ENCODE measurements at regions not wholly inside any gene's neighbourhood (a gene's known extent, or its start where the extent isn't known, plus 50 kb on each side); places are given as distances from the start of the nearest gene placed in this dataset.
"Not testable (repeated sequence)": the region's sequence is repeated elsewhere in the genome, so short reads cannot be mapped to it uniquely, and the experiment has no call there.

- POLR2A ChIA-PET (ENCODE audit: low non-redundant PET), result no interaction called here
- H3K27ac ChIP-seq, result no peak overlapping the region
- TF ChIP-seq CTCF (conservative IDR thresholded peaks at IDR 0.05; ENCODE audit: low read depth), result no peak
- CTCF ChIA-PET, result no interaction called here
- no peak for DNase-seq (ENCODE audit: low spot score)
Measured at GRCh38 chr5:89830691-89831090, 578.9 kb downstream of the CETN3 start.

- no peak for TF ChIP-seq CTCF (conservative IDR thresholded peaks at IDR 0.05; ENCODE audit: low read depth)
- ChIA-PET POLR2A (ENCODE audit: low non-redundant PET) (no interaction called here), CTCF (interaction anchor here (0.6 to 1.2 kb wide), 2 partner anchors 11 to 1661 kb away, joined by 3 to 5 read pairs; no protein-coding TSS in a partner anchor)
- no peak overlapping the region for H3K27ac ChIP-seq
- DNase-seq (ENCODE audit: low spot score), result no peak
Measured at GRCh38 chr5:89827960-89828359, 581.6 kb downstream of the CETN3 start.

- DNase-seq (ENCODE audit: low spot score), result no peak
- CTCF ChIA-PET, result no interaction called here
- TF ChIP-seq CTCF (conservative IDR thresholded peaks at IDR 0.05; ENCODE audit: low read depth), result no peak
- POLR2A ChIA-PET (ENCODE audit: low non-redundant PET), result no interaction called here
- no peak overlapping the region for H3K27ac ChIP-seq
Measured at GRCh38 chr5:89827359-89827758, 582.2 kb downstream of the CETN3 start.

DNA sequence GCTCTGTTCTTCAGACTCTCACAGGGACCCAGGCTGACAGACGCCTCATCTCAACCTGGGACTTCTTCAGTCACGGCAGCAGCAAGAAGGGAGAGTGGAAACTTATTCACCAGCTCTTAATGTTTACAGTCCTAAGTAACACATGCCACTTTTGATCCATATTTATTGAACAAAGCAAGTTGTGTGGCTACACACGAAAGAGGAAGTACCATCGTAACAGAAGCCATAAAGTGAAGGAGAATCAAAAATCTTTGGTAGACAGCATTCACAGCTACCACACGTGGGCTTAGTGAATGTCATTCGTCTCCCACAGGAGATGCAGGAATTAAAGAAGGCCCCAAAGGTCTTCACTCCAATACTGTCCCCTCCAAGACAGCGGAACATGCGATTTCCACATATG lies 582.6 kb downstream of the CETN3 start:
- DNase-seq (ENCODE audit: low spot score), result no peak
- ChIA-PET CTCF (no interaction called here), POLR2A (ENCODE audit: low non-redundant PET) (no interaction called here)
- H3K27ac ChIP-seq, result no peak overlapping the region
- TF ChIP-seq CTCF (conservative IDR thresholded peaks at IDR 0.05; ENCODE audit: low read depth), result no peak

DNA sequence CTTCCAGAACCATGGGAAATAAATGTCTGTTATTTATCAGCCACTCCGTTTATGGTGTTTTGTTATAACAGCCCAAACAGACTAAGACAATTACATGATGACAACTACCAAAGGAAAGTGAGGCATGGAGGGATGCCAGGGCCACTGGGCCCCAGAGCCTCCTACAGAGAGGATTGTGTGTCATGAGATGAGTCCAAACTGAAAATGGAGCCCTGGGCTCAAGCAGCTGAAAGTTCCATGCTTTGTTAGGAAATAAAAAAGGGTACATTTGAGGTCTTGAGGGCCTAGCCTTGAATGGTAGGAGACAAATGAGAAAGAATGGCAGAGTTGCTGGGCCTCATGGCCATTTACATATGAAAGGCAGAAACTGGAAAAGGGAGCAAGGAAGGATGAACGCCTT lies 586.5 kb downstream of the CETN3 start:
- DNase-seq (ENCODE audit: low spot score), result no peak
- no peak for TF ChIP-seq CTCF (conservative IDR thresholded peaks at IDR 0.05; ENCODE audit: low read depth)
- no peak overlapping the region for H3K27ac ChIP-seq
- POLR2A ChIA-PET (ENCODE audit: low non-redundant PET), result no interaction called here
- CTCF ChIA-PET, result no interaction called here

- POLR2A ChIA-PET (ENCODE audit: low non-redundant PET), result no interaction called here
- H3K27ac ChIP-seq, result no peak overlapping the region
- CTCF ChIA-PET, result no interaction called here
- no peak for TF ChIP-seq CTCF (conservative IDR thresholded peaks at IDR 0.05; ENCODE audit: low read depth)
- no peak for DNase-seq (ENCODE audit: low spot score)
Measured at GRCh38 chr5:89817841-89818240, 591.7 kb downstream of the CETN3 start.

DNA sequence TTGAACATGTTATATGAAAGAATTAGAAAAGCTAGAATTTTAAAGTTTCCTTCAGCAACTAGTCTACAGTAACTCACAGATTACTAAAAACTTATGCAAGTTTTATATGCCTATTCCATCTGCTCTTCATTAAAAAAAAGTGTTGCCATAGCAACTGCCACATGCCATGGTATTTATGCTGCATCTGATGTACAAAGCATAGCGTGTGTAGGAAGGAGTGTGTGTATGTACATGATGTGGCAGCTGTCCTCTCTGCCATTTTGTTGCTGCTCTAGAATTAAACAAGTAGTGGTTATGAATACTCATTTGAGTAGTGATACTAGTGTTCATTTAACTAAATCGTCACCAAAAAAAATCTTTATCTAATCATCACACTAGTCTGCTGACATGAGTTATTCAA lies 593.5 kb downstream of the CETN3 start:
- ChIA-PET CTCF (interaction anchor here (0.6 kb wide), 1 partner anchor 91 kb away, joined by 4 read pairs; no protein-coding TSS in a partner anchor), POLR2A (ENCODE audit: low non-redundant PET) (no interaction called here)
- no peak for TF ChIP-seq CTCF (conservative IDR thresholded peaks at IDR 0.05; ENCODE audit: low read depth)
- no peak for DNase-seq (ENCODE audit: low spot score)
- H3K27ac ChIP-seq, result no peak overlapping the region

GRCh38 chr5:89800735-89801134 lies 608.8 kb downstream of the CETN3 start:
- POLR2A ChIA-PET (ENCODE audit: low non-redundant PET); H3K27ac ChIP-seq; DNase-seq (ENCODE audit: low spot score): not testable (repeated sequence)
- CTCF ChIA-PET, result interaction anchor here (0.6 kb wide), 1 partner anchor 568 kb away, joined by 3 read pairs; no protein-coding TSS in a partner anchor

- DNase-seq (ENCODE audit: low spot score); H3K27ac ChIP-seq; CTCF ChIA-PET; POLR2A ChIA-PET (ENCODE audit: low non-redundant PET): not testable (repeated sequence)
Measured at GRCh38 chr5:89794504-89794903, 615.1 kb downstream of the CETN3 start.

DNA sequence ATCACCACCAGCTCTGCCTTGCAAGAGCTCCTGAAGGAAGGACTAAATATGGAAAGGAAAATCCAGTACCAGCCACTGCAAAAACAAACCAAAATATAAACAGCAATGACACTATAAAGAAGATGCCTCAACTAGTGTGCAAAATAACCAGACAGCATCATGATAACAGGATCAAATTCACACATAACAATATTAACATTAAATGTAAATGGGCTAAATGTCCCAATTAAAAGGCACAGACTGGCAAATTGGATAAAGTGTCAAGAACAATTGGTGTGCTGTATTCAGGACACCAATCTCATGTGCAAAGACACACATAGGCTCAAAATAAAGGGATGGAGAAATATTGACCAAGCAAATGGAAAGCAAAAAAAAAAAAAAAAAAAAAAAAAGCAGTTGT lies 629.8 kb downstream of the CETN3 start:
- DNase-seq (ENCODE audit: low spot score); CTCF ChIA-PET; POLR2A ChIA-PET (ENCODE audit: low non-redundant PET); H3K27ac ChIP-seq: not testable (repeated sequence)
